ENCODE measurements at regions not wholly inside any gene's neighbourhood (a gene's known extent, or its start where the extent isn't known, plus 50 kb on each side); places are given as distances from the start of the nearest gene placed in this dataset.
"Not testable (repeated sequence)": the region's sequence is repeated elsewhere in the genome, so short reads cannot be mapped to it uniquely, and the experiment has no call there.

- no peak for DNase-seq (ENCODE audit: low read depth)
- TF ChIP-seq CTCF (IDR thresholded peaks at IDR 0.05; ENCODE audit: control insufficient read depth, extremely low read depth, insufficient read depth): no peak
- H3K4me3 ChIP-seq (ENCODE audit: low read depth, low read length): peak overlapping the region; percentile 40
Measured at GRCh38 chr14:70254476-70254961, 65.8 kb upstream of the SLC8A3 start.

DNA sequence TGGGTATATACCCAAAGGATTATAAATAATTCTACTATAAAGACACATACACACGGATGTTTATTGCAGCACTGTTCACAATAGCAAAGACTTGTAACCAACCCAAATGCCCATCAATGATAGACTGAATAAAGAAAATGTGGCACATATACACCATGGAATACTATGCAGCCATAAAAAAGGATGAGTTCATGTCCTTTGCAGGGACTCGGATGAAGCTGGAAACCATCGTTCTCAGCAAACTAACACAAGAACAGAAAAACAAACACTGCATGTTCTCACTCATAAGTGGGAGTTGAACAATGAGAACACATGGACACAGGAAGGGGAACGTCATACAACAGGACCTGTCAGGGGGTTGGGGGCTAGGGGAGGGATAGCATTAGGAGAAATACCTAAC is 64.8 kb upstream of the SLC8A3 start:
- not testable (repeated sequence) for DNase-seq (ENCODE audit: low read depth); H3K4me3 ChIP-seq (ENCODE audit: low read depth, low read length)

- H3K4me3 ChIP-seq (ENCODE audit: low read depth, low read length): no peak overlapping the region
- DNase-seq (ENCODE audit: low read depth): no peak
- no peak for TF ChIP-seq CTCF (IDR thresholded peaks at IDR 0.05; ENCODE audit: control insufficient read depth, extremely low read depth, insufficient read depth)
Measured at GRCh38 chr14:70245026-70245425, 56.3 kb upstream of the SLC8A3 start.

DNA sequence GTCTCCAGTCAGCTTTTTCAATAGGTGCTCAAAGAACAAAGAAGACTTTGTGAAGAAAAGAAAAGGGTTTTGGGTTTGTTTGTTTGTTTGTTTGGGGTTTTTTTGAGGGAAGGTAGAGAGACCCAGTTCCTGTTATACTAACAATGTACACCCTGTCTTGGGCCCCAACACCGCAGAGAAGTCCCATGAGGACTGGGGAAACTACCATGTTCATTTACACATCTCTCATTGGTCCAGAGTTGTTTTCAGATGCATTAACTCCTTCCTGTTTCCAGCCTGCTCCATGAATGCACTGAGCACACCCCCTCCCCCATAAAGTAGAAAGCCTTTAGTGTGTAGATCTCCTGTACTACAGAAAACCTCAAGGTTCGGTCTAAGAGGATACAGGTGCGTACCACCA is 51.1 kb upstream of the SLC8A3 start:
- DNase-seq (ENCODE audit: low read depth): no peak
- no peak overlapping the region for H3K4me3 ChIP-seq (ENCODE audit: low read depth, low read length)
- no peak for TF ChIP-seq CTCF (IDR thresholded peaks at IDR 0.05; ENCODE audit: control insufficient read depth, extremely low read depth, insufficient read depth)

GRCh38 chr14:70238635-70239034 is 49.9 kb upstream of the SLC8A3 start:
- DNase-seq (ENCODE audit: low read depth); H3K4me3 ChIP-seq (ENCODE audit: low read depth, low read length): not testable (repeated sequence)

Measured in LNCaP clone FGC (cell line).